ENCODE measurements at regions not wholly inside any gene's neighbourhood (a gene's known extent, or its start where the extent isn't known, plus 50 kb on each side); places are given as distances from the start of the nearest gene placed in this dataset.

DNA sequence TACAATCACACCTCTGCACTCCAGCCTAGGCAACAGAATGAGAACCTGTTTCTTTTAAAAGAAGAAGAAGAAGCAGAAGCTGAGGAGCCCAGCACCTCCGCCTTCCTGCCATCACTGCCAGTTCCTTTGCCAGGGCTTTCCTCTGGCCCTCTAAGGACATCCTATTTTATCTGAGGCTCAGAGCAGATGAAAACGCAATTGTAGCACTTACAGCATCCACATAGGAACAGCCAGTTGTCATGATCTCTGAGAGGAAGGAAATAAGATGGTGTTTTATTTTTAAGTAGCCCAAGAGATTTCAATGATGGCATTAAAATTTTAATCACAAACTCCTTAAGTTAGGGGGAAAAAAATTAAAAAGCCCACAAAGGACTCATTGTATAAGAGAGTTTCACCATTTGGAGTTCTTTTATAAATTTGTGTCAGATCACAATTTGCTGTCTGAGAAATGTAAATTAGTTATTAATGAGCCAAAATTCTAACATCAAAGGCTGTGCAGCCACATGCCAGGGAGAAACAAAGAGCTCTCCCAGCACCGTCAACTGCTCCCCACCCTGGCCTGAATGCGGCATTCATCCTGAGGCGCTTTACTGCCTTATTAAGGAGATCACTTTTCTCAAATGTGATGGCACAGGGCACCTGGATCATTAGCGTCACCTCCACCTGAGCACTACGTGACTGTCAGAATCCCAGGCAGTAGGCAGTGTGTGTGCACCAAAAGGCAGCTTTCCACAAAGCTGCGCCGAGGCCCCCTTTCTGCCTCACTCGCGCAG is 393.0 kb downstream of the FOXO1 start:
- no peak for DNase-seq (ENCODE audit: low spot score)
- 97% methylated on average over 11 of the region's 11 CpGs for WGBS (ENCODE audit: low lambda C conversion rate, missing lambda C conversion rate)
- peaks cover 5% of the 10 kb centered on the region for H3K4me1 ChIP-seq (ENCODE audit: insufficient read depth)
- H3K9me3 ChIP-seq (ENCODE audit: low read depth) = no peaks in the 10 kb centered on the region
- H3K4me3 ChIP-seq = no peak overlapping the region
- H3K4me2 ChIP-seq = no peak overlapping the region
- no peaks in the 10 kb centered on the region for H3K36me3 ChIP-seq (replicated peaks; ENCODE audit: insufficient read depth, low read depth)
- no peaks in the 10 kb centered on the region for H3K9me2 ChIP-seq (replicated peaks; ENCODE audit: insufficient read depth)
- no peaks in the 10 kb centered on the region for H3K27me3 ChIP-seq
- no peaks in the 10 kb centered on the region for H3K79me2 ChIP-seq
- no peaks in the 10 kb centered on the region for H4K20me1 ChIP-seq (ENCODE audit: insufficient read depth, poor library complexity, severe bottlenecking)
- no peak overlapping the region for H2AFZ ChIP-seq
- peak overlapping the region; percentile 29 for H3K27ac ChIP-seq
- TF ChIP-seq EZH2phosphoT487 (IDR thresholded peaks at IDR 0.05; ENCODE audit: low read depth, severe bottlenecking, unreplicated experiment) = no peak
- TF ChIP-seq, protein P1, sequence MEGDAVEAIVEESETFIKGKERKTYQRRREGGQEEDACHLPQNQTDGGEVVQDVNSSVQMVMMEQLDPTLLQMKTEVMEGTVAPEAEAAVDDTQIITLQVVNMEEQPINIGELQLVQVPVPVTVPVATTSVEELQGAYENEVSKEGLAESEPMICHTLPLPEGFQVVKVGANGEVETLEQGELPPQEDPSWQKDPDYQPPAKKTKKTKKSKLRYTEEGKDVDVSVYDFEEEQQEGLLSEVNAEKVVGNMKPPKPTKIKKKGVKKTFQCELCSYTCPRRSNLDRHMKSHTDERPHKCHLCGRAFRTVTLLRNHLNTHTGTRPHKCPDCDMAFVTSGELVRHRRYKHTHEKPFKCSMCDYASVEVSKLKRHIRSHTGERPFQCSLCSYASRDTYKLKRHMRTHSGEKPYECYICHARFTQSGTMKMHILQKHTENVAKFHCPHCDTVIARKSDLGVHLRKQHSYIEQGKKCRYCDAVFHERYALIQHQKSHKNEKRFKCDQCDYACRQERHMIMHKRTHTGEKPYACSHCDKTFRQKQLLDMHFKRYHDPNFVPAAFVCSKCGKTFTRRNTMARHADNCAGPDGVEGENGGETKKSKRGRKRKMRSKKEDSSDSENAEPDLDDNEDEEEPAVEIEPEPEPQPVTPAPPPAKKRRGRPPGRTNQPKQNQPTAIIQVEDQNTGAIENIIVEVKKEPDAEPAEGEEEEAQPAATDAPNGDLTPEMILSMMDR (IDR thresholded peaks at IDR 0.05; ENCODE audit: poor library complexity) = no peak
- no peak for TF ChIP-seq EZH2 (IDR thresholded peaks at IDR 0.05; ENCODE audit: borderline replicate concordance)

GRCh38 chr13:40274103-40274502 is 392.3 kb downstream of the FOXO1 start:
- Histone ChIP-seq H3K79me2 (no peaks in the 10 kb centered on the region), H3K27me3 (no peaks in the 10 kb centered on the region), H3K9me3 (ENCODE audit: low read depth) (no peaks in the 10 kb centered on the region), H3K9me2 (replicated peaks; ENCODE audit: insufficient read depth) (no peaks in the 10 kb centered on the region), H2AFZ (no peak overlapping the region), H3K36me3 (replicated peaks; ENCODE audit: insufficient read depth, low read depth) (no peaks in the 10 kb centered on the region), H3K4me3 (no peak overlapping the region), H3K4me2 (no peak overlapping the region), H4K20me1 (ENCODE audit: insufficient read depth, poor library complexity, severe bottlenecking) (no peaks in the 10 kb centered on the region), H3K4me1 (ENCODE audit: insufficient read depth) (peaks cover 5% of the 10 kb centered on the region), H3K27ac (no peak overlapping the region)
- WGBS (ENCODE audit: low lambda C conversion rate, missing lambda C conversion rate) = 86% methylated on average over 3 of the region's 3 CpGs
- no peak for DNase-seq (ENCODE audit: low spot score)
- TF ChIP-seq EZH2 (IDR thresholded peaks at IDR 0.05; ENCODE audit: borderline replicate concordance) (no peak), EZH2phosphoT487 (IDR thresholded peaks at IDR 0.05; ENCODE audit: low read depth, severe bottlenecking, unreplicated experiment) (no peak)
- TF ChIP-seq, protein P1 (IDR thresholded peaks at IDR 0.05; ENCODE audit: poor library complexity) = no peak

DNA sequence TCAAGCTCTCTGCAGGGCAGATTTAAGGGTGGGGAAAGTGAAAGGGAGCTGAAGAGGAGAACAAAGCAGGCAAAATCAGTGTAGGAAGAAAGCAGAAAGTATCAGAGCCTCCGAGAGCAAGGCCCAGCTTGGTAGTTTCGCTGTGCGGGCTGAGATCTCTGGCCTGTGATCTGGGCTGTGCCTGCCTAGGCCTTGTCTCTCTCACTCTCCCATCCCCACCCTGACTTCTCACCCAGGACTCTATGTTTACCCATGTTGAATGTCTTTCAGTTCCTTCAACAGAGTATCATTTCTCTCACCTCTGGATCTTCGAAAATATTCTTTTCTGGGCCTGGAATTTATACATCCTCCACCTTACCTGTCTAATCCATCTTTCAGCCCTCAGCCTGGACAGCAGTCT is 391.3 kb downstream of the FOXO1 start:
- Histone ChIP-seq H3K9me2 (replicated peaks; ENCODE audit: insufficient read depth) (no peaks in the 10 kb centered on the region), H3K4me3 (no peak overlapping the region), H3K27me3 (no peaks in the 10 kb centered on the region), H3K36me3 (replicated peaks; ENCODE audit: insufficient read depth, low read depth) (no peaks in the 10 kb centered on the region), H3K4me2 (no peak overlapping the region), H3K27ac (no peak overlapping the region), H3K79me2 (no peaks in the 10 kb centered on the region), H2AFZ (no peak overlapping the region), H3K9me3 (ENCODE audit: low read depth) (no peaks in the 10 kb centered on the region), H3K4me1 (ENCODE audit: insufficient read depth) (peaks cover 5% of the 10 kb centered on the region), H4K20me1 (ENCODE audit: insufficient read depth, poor library complexity, severe bottlenecking) (no peaks in the 10 kb centered on the region)
- no peak for TF ChIP-seq EZH2phosphoT487 (IDR thresholded peaks at IDR 0.05; ENCODE audit: low read depth, severe bottlenecking, unreplicated experiment)
- no peak for TF ChIP-seq EZH2 (IDR thresholded peaks at IDR 0.05; ENCODE audit: borderline replicate concordance)
- TF ChIP-seq, protein P1 (IDR thresholded peaks at IDR 0.05; ENCODE audit: poor library complexity) = no peak
- 89% methylated on average over 4 of the region's 4 CpGs for WGBS (ENCODE audit: low lambda C conversion rate, missing lambda C conversion rate)
- DNase-seq (ENCODE audit: low spot score) = no peak
